ENCODE measurements at regions not wholly inside any gene's neighbourhood (a gene's known extent, or its start where the extent isn't known, plus 50 kb on each side); places are given as distances from the start of the nearest gene placed in this dataset.

DNA sequence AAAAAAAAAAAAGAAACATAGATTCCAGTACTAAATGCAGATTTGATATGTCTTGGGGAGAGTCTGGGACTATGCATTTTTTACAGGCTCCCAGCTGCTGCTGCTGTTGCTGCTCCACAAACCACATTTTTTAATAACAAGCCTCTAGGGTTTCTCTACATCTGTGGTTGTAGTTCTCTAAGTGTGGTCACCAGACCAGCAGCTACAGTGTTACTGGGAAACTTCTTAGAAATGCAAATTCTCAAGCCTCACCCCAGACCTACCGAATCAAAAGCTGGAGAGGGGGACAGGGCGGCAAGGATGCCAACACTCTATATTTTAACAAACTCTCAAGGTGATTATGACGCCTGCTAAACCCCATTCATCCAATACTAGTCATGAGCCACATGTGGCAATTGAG lies 293.4 kb upstream of the PTGER4 start:
- peak; percentile 48 for DNase-seq (ENCODE audit: low read depth, low spot score)

DNA sequence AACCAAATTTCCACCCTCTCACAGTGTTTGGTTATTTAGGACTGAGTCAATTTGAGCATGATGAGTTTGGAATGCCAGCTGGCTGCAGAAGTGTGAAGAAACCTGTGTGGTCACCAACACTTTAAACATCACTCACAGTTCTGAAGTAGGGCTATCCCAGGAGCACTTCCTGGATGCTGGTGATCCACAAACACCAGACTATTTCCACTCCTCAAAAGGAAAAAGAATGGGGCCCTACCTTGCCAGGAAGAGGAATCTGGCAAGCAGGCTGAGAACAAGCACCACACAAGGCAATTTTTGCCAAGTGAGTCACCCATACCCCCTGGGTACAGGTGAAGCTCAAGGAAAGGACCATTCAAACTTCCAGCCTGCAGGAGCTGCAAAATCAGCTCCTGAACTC lies 294.2 kb upstream of the PTGER4 start:
- DNase-seq (ENCODE audit: low read depth, low spot score) = peak; percentile 49

DNA sequence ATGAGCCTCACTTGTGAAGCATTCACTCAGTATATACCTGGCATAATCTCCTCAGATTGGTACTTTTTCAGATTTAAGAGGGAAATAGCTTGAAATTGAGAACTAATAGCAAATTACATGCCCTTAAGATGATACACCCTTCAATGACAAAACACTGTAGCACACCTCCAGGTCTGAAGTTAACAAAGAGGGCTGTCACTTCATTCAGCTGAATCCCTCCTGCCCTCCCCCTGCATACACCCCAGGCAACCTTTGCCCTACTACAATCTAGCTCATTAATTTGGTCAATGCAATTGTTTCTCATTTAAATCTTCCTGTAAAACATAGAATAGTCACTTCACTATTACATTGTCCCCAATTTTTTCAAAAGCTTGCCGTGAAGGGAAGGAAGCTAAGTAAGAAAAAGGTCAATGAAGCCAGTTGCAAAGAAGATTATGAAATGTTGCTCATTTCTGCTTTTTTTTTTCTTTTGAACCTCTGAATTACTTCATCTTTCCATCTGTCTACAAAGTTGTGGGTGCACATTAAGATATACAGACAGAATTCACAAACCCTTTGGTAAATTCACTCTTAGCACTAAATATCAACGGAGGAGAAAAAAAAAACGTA lies 294.8 kb upstream of the PTGER4 start:
- no peak for DNase-seq (ENCODE audit: low read depth, low spot score)

DNA sequence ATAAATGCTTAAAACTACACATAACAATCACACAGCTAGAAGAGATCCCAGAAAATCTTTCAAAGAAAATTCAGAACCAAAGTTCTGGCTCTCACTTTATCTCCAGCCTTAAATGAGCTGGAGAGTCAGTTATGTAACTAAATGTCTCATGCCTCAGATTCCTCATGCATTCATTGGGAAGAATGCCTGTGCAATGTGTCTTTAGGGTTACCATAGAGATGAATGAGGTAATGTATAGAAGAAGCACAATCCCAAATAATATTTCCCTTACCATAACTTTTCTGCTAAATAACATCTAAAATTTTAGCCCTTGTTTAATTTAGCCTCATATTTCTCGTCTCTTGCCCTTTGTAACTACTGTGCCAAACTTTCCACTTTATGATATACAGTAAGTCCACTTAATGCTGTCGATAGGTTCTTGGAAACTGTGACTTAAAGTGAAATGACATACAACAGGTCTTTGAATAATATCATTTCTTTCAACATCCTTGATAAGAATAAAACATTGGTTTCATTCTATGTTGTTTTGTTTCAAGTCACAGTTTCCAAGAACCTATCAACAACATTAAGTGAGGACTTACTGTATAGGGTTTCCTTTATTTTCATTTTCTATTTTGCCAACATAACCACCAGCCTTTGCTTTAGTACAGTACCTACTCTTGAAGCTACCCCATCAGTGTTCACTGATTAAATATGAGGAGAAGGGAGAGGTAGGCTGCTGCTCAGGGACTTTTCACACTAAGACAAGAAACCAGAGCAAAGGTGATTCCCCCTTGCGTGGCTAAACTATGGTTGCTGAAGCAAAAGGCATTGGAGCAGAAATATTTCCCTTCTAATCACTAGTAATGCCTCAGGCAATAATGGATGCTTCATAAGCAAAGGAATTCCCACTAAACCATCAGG lies 295.7 kb upstream of the PTGER4 start:
- peak; percentile 28 for DNase-seq (ENCODE audit: low read depth, low spot score)

DNA sequence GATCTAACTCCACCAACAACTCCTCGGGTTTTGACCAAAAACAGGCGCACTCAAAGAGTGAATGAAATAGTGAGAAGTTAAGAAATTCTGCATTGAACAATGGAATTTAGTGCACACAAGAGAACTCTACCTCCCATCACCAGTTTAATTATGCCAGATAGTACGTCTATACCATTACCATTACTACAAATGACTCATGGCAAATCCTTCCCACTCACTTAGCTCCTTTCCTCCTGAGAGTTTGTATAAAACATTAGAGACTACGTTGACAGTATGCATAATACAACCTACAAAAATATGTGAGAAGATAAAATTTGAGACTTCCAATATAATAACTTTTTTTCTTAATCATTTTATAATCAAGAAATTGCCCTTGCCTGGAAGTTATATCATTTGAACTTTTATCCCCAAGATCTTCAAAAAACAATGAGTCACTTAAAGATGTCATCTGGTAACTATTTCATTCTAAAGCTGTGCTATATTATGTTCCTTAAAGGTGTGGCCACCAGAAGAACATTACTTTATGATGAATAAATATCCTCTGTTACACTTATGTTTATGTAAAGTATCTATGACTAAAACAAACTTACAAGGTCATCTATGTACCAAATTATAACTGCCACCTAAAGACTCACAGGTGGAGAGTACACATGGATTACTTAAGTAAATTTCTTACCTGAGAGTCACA lies 297.9 kb upstream of the PTGER4 start:
- DNase-seq (ENCODE audit: low read depth, low spot score) = no peak

DNA sequence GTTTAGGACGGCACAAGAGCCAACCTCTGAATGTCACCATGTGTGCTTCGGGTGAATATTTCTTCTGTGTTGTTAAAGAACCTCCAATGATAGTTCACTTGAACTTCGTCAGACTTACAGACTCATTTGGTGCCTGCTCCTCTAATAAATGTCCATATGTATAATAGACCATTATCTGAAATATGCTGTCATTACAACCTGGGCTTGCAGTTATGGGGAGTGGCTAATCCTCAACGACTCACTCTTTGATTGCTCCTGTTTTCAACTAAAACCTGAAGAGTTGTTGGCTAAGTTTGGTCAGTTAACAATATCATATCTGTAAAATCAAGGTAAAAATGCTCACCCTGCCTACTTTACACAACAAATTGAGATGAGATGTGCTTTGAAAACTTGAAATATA lies 298.7 kb upstream of the PTGER4 start:
- DNase-seq (ENCODE audit: low read depth, low spot score) = no peak

DNA sequence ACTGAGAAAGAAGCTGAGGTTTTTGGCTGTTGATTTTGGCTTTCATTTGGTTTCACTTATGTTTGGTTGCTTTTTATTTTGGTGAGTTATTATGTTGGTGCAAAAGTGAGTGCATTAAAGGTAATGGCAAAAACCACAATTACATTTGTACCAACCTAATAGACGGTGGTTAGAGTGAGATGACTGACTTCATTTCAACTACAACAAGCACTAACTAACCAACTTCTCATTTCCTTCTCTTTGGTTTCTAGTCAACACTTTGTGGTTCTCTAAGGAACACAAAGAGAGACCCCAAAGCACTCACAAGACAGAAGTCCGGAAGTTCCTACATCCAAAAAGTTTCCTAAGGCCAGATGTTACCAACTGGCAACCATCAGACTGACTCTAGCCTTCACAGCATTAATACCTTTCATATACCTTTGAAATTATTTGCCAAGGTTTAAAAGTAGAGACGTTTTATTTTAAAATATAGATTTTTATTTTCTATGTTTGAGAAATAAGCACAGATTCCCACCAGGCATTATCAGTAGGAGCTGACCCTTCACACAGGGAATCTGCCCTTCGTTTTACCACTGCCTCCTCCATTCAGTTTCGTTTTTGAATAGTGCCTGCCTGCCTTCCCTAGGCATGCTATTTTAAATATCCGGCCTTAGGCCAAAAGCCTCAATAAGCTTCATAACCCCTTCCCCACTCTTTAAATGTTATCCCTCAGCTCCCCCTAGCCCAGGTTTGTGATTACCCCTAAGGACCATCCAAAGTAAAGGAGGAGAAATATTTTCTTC lies 301.1 kb upstream of the PTGER4 start:
- DNase-seq (ENCODE audit: low read depth, low spot score) = no peak

DNA sequence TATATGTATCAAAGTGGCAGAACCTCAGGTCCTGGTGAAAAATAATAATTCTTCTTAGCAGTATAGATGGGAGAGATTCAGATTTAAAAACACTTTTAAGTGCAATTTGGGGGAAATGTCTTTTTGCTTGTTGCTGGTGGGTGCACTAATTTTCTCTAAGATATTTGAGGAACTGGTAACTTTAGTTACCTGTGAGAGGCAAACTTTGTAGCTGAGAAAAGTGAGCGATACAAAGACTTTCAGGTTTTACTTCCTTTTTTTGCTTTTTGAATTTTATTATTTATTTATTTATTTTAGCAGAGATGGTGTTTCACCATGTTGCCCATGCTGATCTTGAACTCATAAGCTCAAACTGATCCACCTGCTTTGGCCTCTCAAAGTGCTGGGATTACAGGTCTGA lies 303.1 kb upstream of the PTGER4 start:
- DNase-seq (ENCODE audit: low read depth, low spot score) = no peak

DNA sequence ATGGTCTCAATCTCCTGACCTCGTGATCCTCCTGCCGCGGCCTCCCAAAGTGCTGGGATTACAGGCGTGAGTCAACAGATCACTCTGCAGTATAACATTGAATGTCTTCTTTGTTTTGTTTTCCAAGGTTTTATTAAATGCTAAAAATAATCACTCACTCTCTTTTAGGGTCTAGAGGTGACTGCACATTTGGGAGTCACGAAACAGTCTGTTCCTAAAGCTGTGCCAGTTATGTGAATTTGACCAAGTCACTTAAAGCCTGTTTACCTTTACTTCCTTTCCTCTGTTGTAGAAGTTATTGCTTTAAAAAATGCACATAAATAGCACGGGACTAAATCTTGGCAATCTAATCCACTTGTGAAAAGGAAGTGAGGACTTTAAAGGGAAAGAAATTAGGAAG lies 304.9 kb upstream of the PTGER4 start:
- no peak for DNase-seq (ENCODE audit: low read depth, low spot score)

DNA sequence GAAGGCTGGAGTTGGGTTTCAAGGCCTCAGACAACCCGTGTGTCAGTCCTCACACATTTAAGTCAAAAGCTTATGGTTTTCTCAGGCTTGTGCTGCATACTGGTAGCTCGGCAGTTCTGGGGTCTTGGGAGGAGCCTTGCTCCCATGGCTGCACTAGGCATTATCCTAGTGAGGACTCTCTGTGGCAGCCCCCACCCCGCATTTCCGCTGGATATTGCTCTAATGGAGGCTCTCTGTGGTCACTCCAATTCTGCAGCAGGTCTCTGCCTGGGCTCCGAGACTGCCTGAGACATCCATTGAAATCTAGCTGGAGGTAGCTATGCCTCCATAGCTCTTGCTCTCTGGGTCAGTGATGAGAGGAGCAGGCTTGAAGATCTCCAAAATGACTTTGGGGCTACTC lies 311.5 kb upstream of the PTGER4 start:
- no peak for DNase-seq (ENCODE audit: low read depth, low spot score)

DNA sequence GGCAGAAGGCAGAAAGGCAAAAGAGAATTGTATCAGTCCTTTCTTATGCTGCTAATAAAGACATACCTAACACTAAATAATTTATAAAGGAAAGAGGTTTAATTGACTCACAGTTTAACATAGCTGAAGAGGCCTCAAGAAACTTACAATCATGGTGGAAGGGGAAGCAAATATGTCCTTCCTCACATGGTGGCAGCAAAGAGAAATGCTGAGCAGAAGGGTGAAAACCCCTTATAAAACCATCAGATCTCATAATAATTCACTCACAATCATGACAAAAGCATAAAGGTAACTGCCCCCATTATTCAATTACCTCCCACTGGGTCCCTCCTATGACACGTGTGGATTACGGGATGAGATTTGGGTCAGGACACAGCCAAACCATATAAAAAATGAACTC lies 312.5 kb upstream of the PTGER4 start:
- DNase-seq (ENCODE audit: low read depth, low spot score) = no peak

DNA sequence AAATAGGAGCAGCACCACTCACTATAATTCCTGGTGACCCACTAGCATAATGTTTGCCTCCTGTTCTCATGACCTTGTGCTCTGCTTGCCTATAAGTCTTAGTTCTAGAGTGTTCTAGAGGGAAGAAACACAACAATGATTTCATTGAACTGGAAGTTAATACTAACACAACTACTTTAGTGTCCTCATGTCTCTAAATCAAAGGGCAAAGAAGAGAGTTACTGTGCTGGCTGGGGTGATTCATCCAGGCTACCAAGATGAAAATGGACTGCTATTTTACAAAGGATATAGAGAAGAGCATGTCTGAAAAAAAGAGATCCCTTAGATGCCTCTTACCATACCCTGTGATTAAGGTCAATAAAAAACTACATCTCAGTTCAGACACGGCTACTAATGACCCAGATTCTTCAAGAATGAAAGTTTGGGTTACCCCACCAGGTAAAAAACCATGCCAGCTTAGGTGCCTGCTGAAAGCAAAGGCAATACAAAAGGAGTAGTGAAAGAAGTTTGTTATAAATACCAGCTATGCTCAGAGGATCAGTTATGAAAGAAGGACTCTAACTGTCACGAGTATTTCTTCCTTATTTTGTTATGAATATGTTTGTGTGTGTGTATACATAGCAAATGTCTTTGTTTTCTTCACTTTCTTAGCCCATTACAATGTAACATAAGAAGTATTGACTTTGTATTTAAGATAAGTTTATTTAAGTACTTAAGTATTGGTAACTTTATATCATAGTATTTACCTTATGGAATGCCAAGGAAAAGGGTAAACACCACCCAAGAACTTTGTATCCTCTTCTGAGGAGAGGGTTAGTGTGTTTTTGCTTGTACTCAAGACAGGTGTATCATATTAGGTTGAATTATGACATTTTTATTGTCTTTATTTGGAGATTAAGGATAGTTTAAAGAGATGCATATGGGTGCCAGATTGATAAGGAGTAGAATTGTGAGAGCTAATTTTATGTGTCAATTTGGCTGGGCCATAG lies 314.1 kb upstream of the PTGER4 start:
- DNase-seq (ENCODE audit: low read depth, low spot score) = no peak

DNA sequence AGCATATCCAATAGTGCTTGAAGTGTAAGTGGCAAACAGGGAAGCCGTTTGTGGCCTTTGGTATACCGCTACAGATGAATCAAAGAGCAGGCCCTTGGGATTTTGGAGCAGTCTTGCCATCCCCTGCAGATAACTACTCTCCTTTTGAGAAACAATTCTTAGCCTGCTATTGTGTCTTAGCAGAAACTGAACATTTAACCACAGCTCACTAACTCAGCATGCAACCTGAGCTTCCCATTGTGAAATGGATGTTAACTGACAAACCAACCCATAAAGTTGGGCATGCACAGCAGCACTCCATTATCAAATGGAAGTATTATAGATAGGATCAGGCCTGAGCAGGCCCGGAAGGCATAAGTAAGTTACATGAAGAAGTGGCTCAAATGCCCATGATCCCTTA lies 315.3 kb upstream of the PTGER4 start:
- DNase-seq (ENCODE audit: low read depth, low spot score) = no peak

DNA sequence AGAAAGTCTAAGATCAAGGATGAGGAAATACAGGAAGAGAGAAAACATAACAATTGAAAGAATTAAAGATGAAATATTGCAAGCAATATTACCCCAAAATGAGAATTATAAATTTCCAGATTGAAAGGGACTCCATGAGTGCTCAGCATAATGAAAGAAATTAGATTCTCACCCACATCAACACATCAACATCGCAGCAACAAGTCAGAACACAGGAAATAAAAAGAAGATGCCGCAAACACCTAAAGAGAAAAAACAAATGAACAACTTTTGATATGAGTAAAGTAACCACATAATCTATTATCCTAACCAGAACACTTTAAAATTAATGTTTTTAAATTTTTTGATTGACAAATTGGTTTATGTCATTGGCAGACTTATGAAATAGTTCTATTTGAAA lies 318.3 kb upstream of the PTGER4 start:
- no peak for DNase-seq (ENCODE audit: low read depth, low spot score)

DNA sequence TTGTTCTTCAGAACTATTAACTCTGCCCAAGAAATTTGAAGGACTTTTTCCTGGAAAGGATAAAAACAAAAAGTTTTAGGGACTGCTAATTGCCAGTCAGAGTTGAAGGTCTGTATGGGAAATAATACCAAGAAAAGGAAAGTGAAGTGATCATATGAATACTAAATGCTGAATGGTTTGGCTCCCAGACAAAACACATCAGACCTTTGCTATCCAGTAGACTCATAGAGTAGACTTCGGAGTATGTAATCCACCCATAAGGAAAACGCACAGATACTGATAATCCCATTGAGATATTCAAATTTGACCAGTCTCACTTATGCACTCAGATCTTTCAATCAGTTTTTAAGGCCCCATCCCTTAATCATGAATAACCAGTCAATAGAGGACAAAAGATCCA lies 319.0 kb upstream of the PTGER4 start:
- DNase-seq (ENCODE audit: low read depth, low spot score) = no peak

DNA sequence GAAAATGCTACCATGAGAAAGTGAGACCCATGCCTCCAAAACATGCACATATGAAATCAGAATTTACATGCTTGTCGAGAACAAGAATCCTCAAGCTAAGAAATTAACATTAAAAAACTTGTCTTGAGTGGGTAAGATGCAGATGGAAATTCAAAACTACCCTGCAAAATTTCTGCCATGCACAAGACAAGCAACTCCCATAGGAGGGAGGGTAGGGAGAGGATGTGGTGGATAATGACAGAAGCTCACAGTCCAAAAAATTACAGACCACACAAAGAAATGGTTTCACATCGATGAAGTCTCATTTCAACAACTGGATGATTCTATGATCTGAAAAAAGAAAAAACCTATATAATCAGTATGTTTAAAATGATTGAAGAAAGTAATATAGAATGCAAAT lies 319.9 kb upstream of the PTGER4 start:
- DNase-seq (ENCODE audit: low read depth, low spot score) = no peak

DNA sequence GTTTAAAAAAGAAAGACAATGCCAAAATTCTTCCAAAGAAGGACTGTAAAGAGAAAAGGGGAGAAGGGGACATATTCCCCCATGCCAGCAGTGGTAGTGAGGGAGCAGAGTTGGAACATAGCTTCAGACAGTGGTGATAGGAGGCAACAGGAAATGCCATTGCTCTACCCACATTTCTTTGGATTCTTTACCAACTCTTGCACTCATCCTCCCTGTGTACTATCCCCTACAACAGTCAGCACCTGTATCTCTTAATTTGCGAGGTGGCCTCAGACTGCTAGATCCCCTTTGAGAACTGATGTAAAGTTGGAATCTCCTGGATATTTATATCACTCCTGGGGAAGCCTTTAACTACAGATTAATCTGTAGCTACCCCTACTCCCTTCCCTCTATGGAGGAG lies 320.6 kb upstream of the PTGER4 start:
- no peak for DNase-seq (ENCODE audit: low read depth, low spot score)

DNA sequence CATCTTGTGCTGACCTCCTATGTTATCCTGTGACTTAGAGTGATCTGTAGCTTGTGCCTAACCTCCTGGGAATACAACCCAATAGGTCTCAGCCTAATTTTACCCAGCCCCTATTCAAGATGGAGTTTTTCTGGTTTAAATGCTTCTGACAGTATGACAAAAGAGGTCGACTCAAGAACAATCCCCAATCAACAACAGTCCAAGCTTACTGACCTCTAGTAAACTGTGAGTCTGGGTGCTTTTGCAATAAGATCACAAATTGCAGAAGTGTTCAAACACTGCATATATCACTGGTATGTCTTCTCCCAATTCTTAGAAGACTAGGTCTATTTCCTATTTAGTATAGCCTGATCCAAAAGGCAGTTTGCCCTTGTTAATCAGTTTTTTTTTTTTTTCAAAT lies 323.5 kb upstream of the PTGER4 start:
- DNase-seq (ENCODE audit: low read depth, low spot score) = no peak

DNA sequence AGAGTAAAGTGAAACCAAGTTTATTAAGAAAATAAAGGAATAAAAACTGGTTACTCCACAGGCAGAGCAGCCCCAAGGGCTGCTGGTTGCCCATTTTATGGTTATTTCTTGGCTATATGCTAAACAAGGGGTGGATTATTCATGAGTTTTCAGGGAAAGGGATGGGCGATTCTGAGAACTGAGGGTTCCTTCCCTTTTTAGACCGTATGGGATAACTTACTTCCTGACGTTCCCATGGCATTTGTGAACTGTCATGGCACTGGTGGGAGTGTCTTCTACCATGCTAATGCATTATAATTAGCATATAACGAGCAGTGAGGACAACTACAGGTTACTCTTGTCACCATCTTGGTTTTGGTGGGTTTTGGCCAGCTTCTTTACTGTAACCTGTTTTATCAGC lies 323.9 kb upstream of the PTGER4 start:
- DNase-seq (ENCODE audit: low read depth, low spot score) = no peak

DNA sequence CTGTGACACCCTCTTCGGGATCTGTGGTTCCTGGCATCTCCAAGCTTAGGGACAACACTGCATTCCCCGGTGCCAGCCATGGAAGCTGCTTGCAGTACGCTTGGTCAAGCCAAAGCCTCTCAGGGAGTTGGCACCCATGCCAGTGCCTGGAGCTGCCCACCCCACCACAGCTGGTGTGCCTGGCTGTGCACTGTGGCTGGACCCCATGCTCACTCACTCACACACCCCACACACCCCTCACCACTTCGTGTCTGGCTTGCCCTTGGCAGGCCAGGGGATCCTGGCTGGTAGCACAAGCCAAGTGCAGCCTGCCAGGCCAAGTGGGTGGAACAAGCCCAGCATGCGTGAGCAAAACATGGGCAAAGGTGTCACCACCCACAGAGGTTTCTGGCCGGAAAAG lies 324.5 kb upstream of the PTGER4 start:
- no peak for DNase-seq (ENCODE audit: low read depth, low spot score)

DNA sequence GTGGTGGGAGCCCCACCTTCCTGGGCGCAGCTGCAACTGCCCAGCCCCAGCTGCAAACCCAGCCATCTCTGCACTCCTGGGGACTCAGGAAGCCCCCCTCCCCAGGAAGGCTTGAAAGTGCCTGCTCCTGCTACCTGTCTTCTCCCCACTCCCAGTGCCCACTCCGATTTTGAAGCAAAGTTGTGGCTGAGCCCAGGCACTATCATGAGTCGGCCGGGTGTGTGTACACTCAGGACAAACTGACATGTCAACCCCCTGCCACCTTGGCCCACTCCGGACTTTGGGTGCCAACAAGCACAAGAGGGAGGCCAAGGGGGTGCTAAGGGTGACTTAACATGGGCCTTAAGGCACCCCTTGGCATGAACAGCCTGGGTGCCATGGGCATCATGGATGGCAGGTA lies 325.5 kb upstream of the PTGER4 start:
- no peak for DNase-seq (ENCODE audit: low read depth, low spot score)
